ENCODE measurements at regions not wholly inside any gene's neighbourhood (a gene's known extent, or its start where the extent isn't known, plus 50 kb on each side); places are given as distances from the start of the nearest gene placed in this dataset.

DNA sequence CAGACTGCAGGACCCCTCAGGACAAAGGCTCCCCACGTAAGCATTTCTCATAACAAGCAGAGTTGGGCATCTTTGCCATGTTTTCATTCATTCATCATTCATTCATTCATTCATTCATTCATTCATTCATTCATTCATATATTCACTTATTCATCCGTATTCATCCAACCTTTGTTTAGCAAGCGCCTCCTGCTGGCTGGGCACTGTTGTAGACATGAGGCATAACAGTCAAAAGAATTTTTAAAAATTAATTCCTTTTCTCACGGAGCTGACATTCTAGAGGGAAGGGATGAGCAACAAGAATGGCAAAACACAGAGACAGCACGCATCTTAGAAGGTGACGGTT is 351.7 kb upstream of the TNRC6C start:
- no peak overlapping the region for H3K9ac ChIP-seq (ENCODE audit: low read length)
- H3K36me3 ChIP-seq (replicated peaks; ENCODE audit: low read depth, low read length): no peaks in the 10 kb centered on the region
- H3K79me2 ChIP-seq (ENCODE audit: low read length): no peaks in the 10 kb centered on the region
- no peak overlapping the region for H2AFZ ChIP-seq (ENCODE audit: low read depth, low read length)
- no peaks in the 10 kb centered on the region for H3K9me3 ChIP-seq (ENCODE audit: insufficient read depth, low read length)
- no peak for TF ChIP-seq EZH2phosphoT487 (IDR thresholded peaks at IDR 0.05; ENCODE audit: low read depth)
- TF ChIP-seq, protein P1, sequence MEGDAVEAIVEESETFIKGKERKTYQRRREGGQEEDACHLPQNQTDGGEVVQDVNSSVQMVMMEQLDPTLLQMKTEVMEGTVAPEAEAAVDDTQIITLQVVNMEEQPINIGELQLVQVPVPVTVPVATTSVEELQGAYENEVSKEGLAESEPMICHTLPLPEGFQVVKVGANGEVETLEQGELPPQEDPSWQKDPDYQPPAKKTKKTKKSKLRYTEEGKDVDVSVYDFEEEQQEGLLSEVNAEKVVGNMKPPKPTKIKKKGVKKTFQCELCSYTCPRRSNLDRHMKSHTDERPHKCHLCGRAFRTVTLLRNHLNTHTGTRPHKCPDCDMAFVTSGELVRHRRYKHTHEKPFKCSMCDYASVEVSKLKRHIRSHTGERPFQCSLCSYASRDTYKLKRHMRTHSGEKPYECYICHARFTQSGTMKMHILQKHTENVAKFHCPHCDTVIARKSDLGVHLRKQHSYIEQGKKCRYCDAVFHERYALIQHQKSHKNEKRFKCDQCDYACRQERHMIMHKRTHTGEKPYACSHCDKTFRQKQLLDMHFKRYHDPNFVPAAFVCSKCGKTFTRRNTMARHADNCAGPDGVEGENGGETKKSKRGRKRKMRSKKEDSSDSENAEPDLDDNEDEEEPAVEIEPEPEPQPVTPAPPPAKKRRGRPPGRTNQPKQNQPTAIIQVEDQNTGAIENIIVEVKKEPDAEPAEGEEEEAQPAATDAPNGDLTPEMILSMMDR (IDR thresholded peaks at IDR 0.05; ENCODE audit: low read depth, low read length): no peak
- H3K27ac ChIP-seq (ENCODE audit: low read length): no peak overlapping the region
- no peak overlapping the region for H3K4me2 ChIP-seq (ENCODE audit: low read length)
- peaks cover 9% of the 10 kb centered on the region; the same call in 1 of the 2 replicates for H3K4me1 ChIP-seq (ENCODE audit: low read length)
- peaks cover 5% of the 10 kb centered on the region; the same call in 1 of the 2 replicates for H3K27me3 ChIP-seq (ENCODE audit: low read depth, low read length)
- H4K20me1 ChIP-seq (ENCODE audit: insufficient read depth, low read length): no peaks in the 10 kb centered on the region
- H3K4me3 ChIP-seq (ENCODE audit: low read length): no peak overlapping the region

DNA sequence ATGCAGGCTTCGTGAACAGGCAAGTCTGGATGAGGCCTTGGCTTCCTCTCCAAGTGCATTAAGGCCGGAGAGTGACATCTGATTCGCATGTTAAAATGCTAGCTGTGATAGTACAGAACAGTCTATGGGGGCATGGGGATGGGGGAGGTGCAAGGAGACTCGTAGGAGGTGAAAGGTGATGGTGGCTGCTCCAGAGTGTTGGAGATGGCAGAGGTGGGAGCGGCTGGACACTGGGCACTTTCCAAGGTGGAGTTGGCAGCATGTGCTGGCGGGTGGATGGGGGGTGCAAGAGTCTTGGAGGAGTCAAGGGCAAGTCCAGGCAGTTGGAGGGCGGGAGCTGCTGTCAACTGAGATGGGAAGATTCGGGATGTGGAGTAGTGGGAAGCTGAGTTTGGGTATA is 350.9 kb upstream of the TNRC6C start:
- peaks cover 9% of the 10 kb centered on the region; the same call in 1 of the 2 replicates for H3K4me1 ChIP-seq (ENCODE audit: low read length)
- H3K79me2 ChIP-seq (ENCODE audit: low read length): no peaks in the 10 kb centered on the region
- H3K36me3 ChIP-seq (replicated peaks; ENCODE audit: low read depth, low read length): no peaks in the 10 kb centered on the region
- no peak overlapping the region for H3K9ac ChIP-seq (ENCODE audit: low read length)
- H4K20me1 ChIP-seq (ENCODE audit: insufficient read depth, low read length): no peaks in the 10 kb centered on the region
- peaks cover 7% of the 10 kb centered on the region; the same call in 1 of the 2 replicates for H3K27me3 ChIP-seq (ENCODE audit: low read depth, low read length)
- no peak overlapping the region for H2AFZ ChIP-seq (ENCODE audit: low read depth, low read length)
- H3K27ac ChIP-seq (ENCODE audit: low read length): no peak overlapping the region
- TF ChIP-seq, protein P1 (IDR thresholded peaks at IDR 0.05; ENCODE audit: low read depth, low read length): no peak
- no peak for TF ChIP-seq EZH2phosphoT487 (IDR thresholded peaks at IDR 0.05; ENCODE audit: low read depth)
- no peak overlapping the region for H3K4me3 ChIP-seq (ENCODE audit: low read length)
- no peaks in the 10 kb centered on the region for H3K9me3 ChIP-seq (ENCODE audit: insufficient read depth, low read length)
- no peak overlapping the region for H3K4me2 ChIP-seq (ENCODE audit: low read length)

DNA sequence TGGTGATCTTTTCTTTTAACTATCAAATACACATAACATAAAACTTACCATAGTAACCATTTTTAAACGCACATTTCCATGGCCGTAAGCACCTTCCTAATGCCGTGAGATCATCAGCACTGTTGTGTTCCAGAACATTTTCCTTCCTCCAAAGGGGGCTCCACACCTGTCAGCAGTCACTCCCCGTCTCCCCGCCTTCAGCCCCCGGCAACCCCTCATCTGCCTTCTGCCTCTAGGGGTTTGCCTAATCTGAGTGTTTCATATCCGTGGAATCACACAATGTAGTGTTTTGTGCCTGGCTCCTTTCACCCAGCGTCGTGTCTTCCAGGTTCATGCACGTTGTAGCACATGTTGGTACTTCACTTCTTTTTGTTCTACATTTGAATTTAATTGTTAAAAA is 350.1 kb upstream of the TNRC6C start:
- H3K9me3 ChIP-seq (ENCODE audit: insufficient read depth, low read length): no peaks in the 10 kb centered on the region
- no peak overlapping the region for H3K9ac ChIP-seq (ENCODE audit: low read length)

DNA sequence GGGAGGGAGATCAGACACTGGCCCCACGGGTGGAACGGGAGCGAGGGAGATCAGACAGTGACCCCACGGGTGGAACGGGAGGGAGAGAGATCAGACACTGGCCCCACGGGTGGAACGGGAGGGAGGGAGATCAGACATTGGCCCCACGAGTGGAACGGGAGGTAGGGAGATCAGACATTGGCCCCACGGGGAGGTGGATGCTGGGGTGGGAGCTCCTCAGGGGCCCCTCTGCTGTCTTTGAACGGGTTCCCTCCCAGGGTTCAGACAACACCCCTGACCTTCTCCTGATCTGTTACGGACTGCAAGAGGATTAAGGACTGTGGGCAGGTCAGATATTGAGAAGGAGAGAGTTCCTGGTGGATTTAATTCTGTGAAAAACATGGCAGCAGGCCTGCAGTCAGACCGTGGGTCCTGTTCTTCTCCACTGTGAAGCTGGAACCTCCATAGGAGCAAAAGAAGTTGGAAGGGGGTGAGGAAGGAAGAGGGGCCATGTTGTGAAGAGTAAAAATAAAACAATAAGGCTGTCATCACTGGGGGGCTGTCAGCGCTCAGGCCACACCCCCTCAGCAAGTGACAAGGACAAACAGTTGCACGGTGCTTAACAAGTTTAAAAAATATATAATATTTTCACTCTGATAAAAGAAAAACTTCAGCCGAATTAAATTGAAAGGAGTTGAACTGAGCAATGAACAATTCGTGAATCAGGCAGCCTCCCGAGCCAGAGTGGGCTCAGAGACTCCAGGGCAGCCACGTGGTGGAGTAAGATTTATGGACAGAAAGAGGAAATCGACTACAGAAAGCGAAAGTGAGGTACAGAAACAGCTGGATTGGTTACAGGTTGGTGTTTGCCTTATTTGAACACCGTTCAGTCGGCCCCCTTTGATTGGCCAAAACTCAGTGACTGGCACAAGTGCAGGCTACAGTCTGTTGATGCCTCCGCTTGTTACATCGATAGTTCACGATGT is 348.7 kb upstream of the TNRC6C start:
- Histone ChIP-seq H3K9me3 (ENCODE audit: insufficient read depth, low read length) (no peaks in the 10 kb centered on the region), H3K9ac (ENCODE audit: low read length) (no peak overlapping the region), H3K36me3 (replicated peaks; ENCODE audit: low read depth, low read length) (no peaks in the 10 kb centered on the region), H3K4me1 (ENCODE audit: low read length) (peaks cover 9% of the 10 kb centered on the region; the same call in 1 of the 2 replicates), H3K4me3 (ENCODE audit: low read length) (no peak overlapping the region), H3K4me2 (ENCODE audit: low read length) (no peak overlapping the region), H3K27me3 (ENCODE audit: low read depth, low read length) (peaks cover 19% of the 10 kb centered on the region; the same call in 1 of the 2 replicates), H3K27ac (ENCODE audit: low read length) (no peak overlapping the region), H2AFZ (ENCODE audit: low read depth, low read length) (no peak overlapping the region), H3K79me2 (ENCODE audit: low read length) (no peaks in the 10 kb centered on the region), H4K20me1 (ENCODE audit: insufficient read depth, low read length) (no peaks in the 10 kb centered on the region)
- TF ChIP-seq, protein P1 (IDR thresholded peaks at IDR 0.05; ENCODE audit: low read depth, low read length): no peak
- TF ChIP-seq EZH2phosphoT487 (IDR thresholded peaks at IDR 0.05; ENCODE audit: low read depth): no peak

More for the DNA sequence above, 350.1 kb upstream of the TNRC6C start:
- no peaks in the 10 kb centered on the region for H4K20me1 ChIP-seq (ENCODE audit: insufficient read depth, low read length)
- no peak overlapping the region for H3K27ac ChIP-seq (ENCODE audit: low read length)
- peaks cover 9% of the 10 kb centered on the region; the same call in 1 of the 2 replicates for H3K4me1 ChIP-seq (ENCODE audit: low read length)
- no peak overlapping the region for H3K4me2 ChIP-seq (ENCODE audit: low read length)
- H2AFZ ChIP-seq (ENCODE audit: low read depth, low read length): no peak overlapping the region
- H3K36me3 ChIP-seq (replicated peaks; ENCODE audit: low read depth, low read length): no peaks in the 10 kb centered on the region
- H3K79me2 ChIP-seq (ENCODE audit: low read length): no peaks in the 10 kb centered on the region
- peaks cover 14% of the 10 kb centered on the region; the same call in 1 of the 2 replicates for H3K27me3 ChIP-seq (ENCODE audit: low read depth, low read length)
- no peak overlapping the region for H3K4me3 ChIP-seq (ENCODE audit: low read length)
- TF ChIP-seq, protein P1 (IDR thresholded peaks at IDR 0.05; ENCODE audit: low read depth, low read length): no peak
- no peak for TF ChIP-seq EZH2phosphoT487 (IDR thresholded peaks at IDR 0.05; ENCODE audit: low read depth)

All from OCI-LY3 (cell line).